Stimulated activated CD4-positive, alpha-beta T cell treated with anti-CD3 and anti-CD28 coated beads, Interleukin-4, amount 100 ng/mL, for 24 hours (primary cell): ENCODE measurements at regions not wholly inside any gene's neighbourhood (a gene's known extent, or its start where the extent isn't known, plus 50 kb on each side); places are given as distances from the start of the nearest gene placed in this dataset.

Experiments used
- DNase-seq: peaks from one replicate; pipeline ENCODE4 v3.0.0-alpha.2; 2020

GRCh38 chr4:110900213-110900769, 277.4 kb upstream of the PITX2 start:
- no peak for DNase-seq

- no peak for DNase-seq
These were observed 279.6 kb upstream of the PITX2 start for GRCh38 chr4:110902500-110902899.

GRCh38 chr4:110904435-110905065, 281.7 kb upstream of the PITX2 start:
- DNase-seq = no peak

GRCh38 chr4:110905367-110905766, 282.5 kb upstream of the PITX2 start:
- no peak for DNase-seq

- no peak for DNase-seq
These were observed 285.0 kb upstream of the PITX2 start for GRCh38 chr4:110907801-110908313.

- no peak for DNase-seq
These were observed 291.9 kb upstream of the PITX2 start for GRCh38 chr4:110914791-110915190.

GRCh38 chr4:110915301-110915700, 292.4 kb upstream of the PITX2 start:
- no peak for DNase-seq

GRCh38 chr4:110916505-110916904, 293.6 kb upstream of the PITX2 start:
- no peak for DNase-seq

- no peak for DNase-seq
These were observed 295.0 kb upstream of the PITX2 start for GRCh38 chr4:110917835-110918234.

- no peak for DNase-seq
These were observed 298.1 kb upstream of the PITX2 start for GRCh38 chr4:110920990-110921389.

GRCh38 chr4:110924761-110925160, 301.9 kb upstream of the PITX2 start:
- DNase-seq = no peak

GRCh38 chr4:110926841-110927400, 304.0 kb upstream of the PITX2 start:
- DNase-seq = no peak

- no peak for DNase-seq
These were observed 310.5 kb upstream of the PITX2 start for GRCh38 chr4:110933341-110933740.

- DNase-seq = no peak
These were observed 321.6 kb upstream of the PITX2 start for GRCh38 chr4:110944501-110944900.

- DNase-seq = no peak
These were observed 322.7 kb upstream of the PITX2 start for GRCh38 chr4:110945600-110945999.

GRCh38 chr4:110949542-110949941, 326.7 kb upstream of the PITX2 start:
- no peak for DNase-seq

GRCh38 chr4:110950731-110951130, 327.9 kb upstream of the PITX2 start:
- DNase-seq = no peak

- DNase-seq = no peak
These were observed 330.3 kb upstream of the PITX2 start for GRCh38 chr4:110953191-110953590.

GRCh38 chr4:110953898-110954297, 331.0 kb upstream of the PITX2 start:
- DNase-seq = no peak

- DNase-seq = no peak
These were observed 332.9 kb upstream of the PITX2 start for GRCh38 chr4:110955748-110956147.

GRCh38 chr4:110959041-110959643, 336.3 kb upstream of the PITX2 start:
- DNase-seq = no peak

GRCh38 chr4:110961066-110961465, 338.2 kb upstream of the PITX2 start:
- no peak for DNase-seq

- DNase-seq = no peak
These were observed 339.7 kb upstream of the PITX2 start for GRCh38 chr4:110962616-110963015.

GRCh38 chr4:110963662-110964280, 340.9 kb upstream of the PITX2 start:
- no peak for DNase-seq
